GM12892 (cell line): ENCODE measurements at regions not wholly inside any gene's neighbourhood (a gene's known extent, or its start where the extent isn't known, plus 50 kb on each side); places are given as distances from the start of the nearest gene placed in this dataset.

Experiments
- POLR2A ChIP-seq: IDR thresholded peaks from 2 replicates; pipeline ENCODE4 v1.6.1; 2011; ENCODE audit warnings: low read depth, low read length, control low read depth
- POLR2AphosphoS5 ChIP-seq: IDR thresholded peaks from 2 replicates; pipeline ENCODE4 v1.6.1; 2011; ENCODE audit warnings: low read depth, low read length, control low read depth
- TAF1 ChIP-seq: IDR thresholded peaks from 2 replicates; pipeline ENCODE4 v1.6.1; 2011; ENCODE audit warnings: low read depth, mild to moderate bottlenecking, control low read depth, low read length, borderline replicate concordance

- TF ChIP-seq POLR2A (no peak), POLR2AphosphoS5 (no peak), TAF1 (no peak)
These were observed 675.9 kb upstream of the CITED2 start for GRCh38 chr6:140050101-140050995.
